Thyroid gland (tissue), 4 donors: ENCODE measurements at regions not wholly inside any gene's neighbourhood (a gene's known extent, or its start where the extent isn't known, plus 50 kb on each side); places are given as distances from the start of the nearest gene placed in this dataset.

Experiments
- CTCF ChIP-seq, 6 experiments: fragments of 200-600 bp in 3 of 6; fragments of 450-650 bp in 3 of 6; sonication (generic) in 3 of 6; IDR thresholded peaks; one replicate each; pipeline ENCODE4 v1.5.1; 2016 to 2019; ENCODE audit warnings: antibody characterized with exemption in 6 of 6, mild to moderate bottlenecking in 2 of 6, inconsistent platforms in 1 of 6, moderate library complexity in 1 of 6
- POLR2A ChIP-seq, 2 donors: fragments of 450-650 bp; IDR thresholded peaks; one replicate each; pipeline ENCODE4 v1.6.1; 2017; ENCODE audit warnings: antibody characterized with exemption in 2 of 2, mild to moderate bottlenecking in 2 of 2, moderate library complexity in 1 of 2

- TF ChIP-seq CTCF (IDR thresholded peaks at IDR 0.05) (no peak), POLR2A (IDR thresholded peaks at IDR 0.05) (no peak)
Measured at GRCh38 chr5:34563931-34564709, 92.0 kb upstream of the RAI14 start.
